Posterior cingulate gyrus (tissue), 11 donors: ENCODE measurements at regions not wholly inside any gene's neighbourhood (a gene's known extent, or its start where the extent isn't known, plus 50 kb on each side); places are given as distances from the start of the nearest gene placed in this dataset.
A peak's percentile ranks its signal among the peaks of the same experiment; 100 is the strongest.

Experiments
- DNase-seq, 10 donors: peaks; one replicate each; pipeline versions ENCODE4 v3.0.0 to v3.0.0-alpha.2; 2020 to 2021; ENCODE audit warnings: mixed read lengths in 3 of 10
- intact Hi-C: fragments of 100-400 bp; cut with DNase I; formaldehyde crosslinking; loops from one replicate; pipeline ENCODE4 v1.15.1; 2023

DNA sequence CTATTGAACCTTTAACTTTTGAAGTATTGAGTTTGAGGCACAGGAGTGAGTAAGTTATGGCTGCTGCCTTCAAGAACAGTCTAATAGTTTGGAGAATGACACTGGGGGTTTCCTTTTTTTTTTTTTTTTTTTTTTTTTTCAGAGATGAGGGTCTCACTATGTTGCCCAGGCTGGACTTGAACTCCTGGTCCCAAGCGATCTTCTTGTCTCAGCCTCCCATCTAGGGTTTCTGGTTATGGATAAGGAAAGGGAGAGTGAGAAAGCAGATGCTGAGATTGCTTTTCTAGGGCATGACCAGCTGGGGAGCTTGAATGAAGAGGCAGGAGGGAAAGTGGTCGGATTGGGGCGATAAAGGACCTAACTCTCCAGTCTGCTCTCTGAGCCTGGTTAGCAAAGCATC is 59.9 kb upstream of the BTRC start:
- intact Hi-C loops = loop anchor here (5.0 to 10.0 kb wide), 2 partner anchors 58 to 281 kb away; partner anchors contain the start of gene BTRC
- peak in 1 of 10 donors; percentile 12 for DNase-seq

DNA sequence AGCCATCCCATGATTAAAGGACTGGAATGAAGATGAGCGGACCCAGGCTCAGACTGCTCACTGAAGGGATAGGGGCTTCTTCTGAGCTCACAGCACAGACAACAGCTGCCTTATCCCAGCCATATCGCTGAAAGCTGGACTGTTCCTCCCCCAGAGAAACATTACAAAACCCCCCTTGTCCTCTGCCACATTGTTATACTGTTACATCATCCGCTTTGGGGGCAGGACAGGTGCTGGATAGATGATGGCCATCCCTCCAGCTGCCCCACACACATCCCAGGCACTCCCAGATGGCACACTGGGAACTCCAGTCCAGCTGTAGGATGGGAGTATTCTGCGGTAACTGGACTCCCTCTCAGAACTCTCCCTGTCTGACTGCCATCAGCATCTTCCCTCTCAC is 58.7 kb upstream of the BTRC start:
- intact Hi-C loops = loop anchor here (10.0 kb wide), 1 partner anchor 280 kb away; no protein-coding TSS in a partner anchor
- peak in 3 of 10 donors; percentile 2 to 81 (median 5) for DNase-seq

- intact Hi-C loops = loop anchor here (10.0 kb wide), 1 partner anchor 277 kb away; no protein-coding TSS in a partner anchor
- DNase-seq = peak in 9 of 10 donors; percentile 55 to 93 (median 61)
These were observed 56.0 kb upstream of the BTRC start for GRCh38 chr10:101297901-101298486.

- peak in 1 of 10 donors; percentile 5 for DNase-seq
- intact Hi-C loops = loop anchor here (10.0 kb wide), 1 partner anchor 276 kb away; no protein-coding TSS in a partner anchor
These were observed 54.8 kb upstream of the BTRC start for GRCh38 chr10:101299211-101299610.

GRCh38 chr10:101301111-101301731 is 52.7 kb upstream of the BTRC start:
- intact Hi-C loops = no loop called here
- DNase-seq = peak in 4 of 10 donors; percentile 38 to 87 (median 52)

GRCh38 chr10:101303087-101303703 is 50.8 kb upstream of the BTRC start:
- DNase-seq = no peak
- intact Hi-C loops = no loop called here
